H9 (cell line): ENCODE measurements at regions not wholly inside any gene's neighbourhood (a gene's known extent, or its start where the extent isn't known, plus 50 kb on each side); places are given as distances from the start of the nearest gene placed in this dataset.

ENCODE experiments used
- DNase-seq: peaks from one replicate; pipeline ENCODE4 v3.0.0-alpha.2; 2017
- H2AFZ ChIP-seq: one replicate; pipeline ENCODE4 v1.6.1; 2013; ENCODE audit warnings: mild to moderate bottlenecking, low read length, control low read depth, moderate library complexity
- H2AK5ac ChIP-seq: 2 replicates; pipeline ENCODE4 v1.6.1; 2013; ENCODE audit warnings: low read length, control low read depth, mixed read lengths; ENCODE audit not compliant: insufficient read length
- H2BK120ac ChIP-seq: one replicate; pipeline ENCODE4 v1.6.1; 2013; ENCODE audit warnings: low read depth, mild to moderate bottlenecking, low read length, control low read depth, inconsistent platforms; ENCODE audit not compliant: poor library complexity, severe bottlenecking
- H2BK12ac ChIP-seq: 2 replicates; pipeline ENCODE4 v1.6.1; 2013; ENCODE audit warnings: low read length, control low read depth, mixed read lengths, low read depth; ENCODE audit not compliant: insufficient read length
- H2BK15ac ChIP-seq: 2 replicates; pipeline ENCODE4 v1.6.1; 2013; ENCODE audit warnings: low read depth, low read length, control low read depth
- H2BK20ac ChIP-seq: one replicate; pipeline ENCODE4 v1.6.1; 2013; ENCODE audit warnings: low read depth, mild to moderate bottlenecking, low read length, control low read depth, inconsistent platforms; ENCODE audit not compliant: poor library complexity, severe bottlenecking
- H2BK5ac ChIP-seq: 2 replicates; pipeline ENCODE4 v1.6.1; 2013; ENCODE audit warnings: low read length, control low read depth, mixed read lengths; ENCODE audit not compliant: insufficient read length
- H3K14ac ChIP-seq: 2 replicates; pipeline ENCODE4 v1.6.1; 2013; ENCODE audit warnings: low read length, control low read depth; ENCODE audit not compliant: insufficient read depth
- H3K18ac ChIP-seq: 2 replicates; pipeline ENCODE4 v1.6.1; 2013; ENCODE audit warnings: low read depth, mild to moderate bottlenecking, mixed read lengths, low read length, control low read depth; ENCODE audit not compliant: insufficient read length
- H3K23ac ChIP-seq: 2 replicates; pipeline ENCODE4 v1.6.1; 2013; ENCODE audit warnings: low read length, control low read depth, mixed read lengths, low read depth; ENCODE audit not compliant: insufficient read length
- H3K23me2 ChIP-seq: 2 replicates; pipeline ENCODE4 v1.6.1; 2013; ENCODE audit warnings: low read depth, mild to moderate bottlenecking, mixed read lengths, low read length, control low read depth; ENCODE audit not compliant: insufficient read length, poor library complexity, severe bottlenecking
- H3K27ac ChIP-seq: 2 replicates; pipeline ENCODE4 v1.5.1; 2013; ENCODE audit warnings: low read length, control low read depth, mixed read lengths, low read depth; ENCODE audit not compliant: insufficient read length
- H3K27me3 ChIP-seq: 2 replicates; pipeline ENCODE4 v1.6.1; 2013; ENCODE audit warnings: low read length, control low read depth, inconsistent platforms; ENCODE audit not compliant: insufficient read depth
- H3K4ac ChIP-seq: 2 replicates; pipeline ENCODE4 v1.6.1; 2013; ENCODE audit warnings: low read depth, mild to moderate bottlenecking, control low read depth, inconsistent platforms, low read length, moderate library complexity
- H3K4me1 ChIP-seq: 2 replicates; pipeline ENCODE4 v1.6.1; 2013; ENCODE audit warnings: low read length, control low read depth, inconsistent platforms; ENCODE audit not compliant: insufficient read depth
- H3K4me2 ChIP-seq: 2 replicates; pipeline ENCODE4 v1.6.1; 2013; ENCODE audit warnings: low read length, control low read depth, mixed read lengths; ENCODE audit not compliant: insufficient read length, insufficient read depth
- H3K56ac ChIP-seq: 2 replicates; pipeline ENCODE4 v1.6.1; 2013; ENCODE audit warnings: low read depth, mild to moderate bottlenecking, mixed read lengths, low read length, control low read depth; ENCODE audit not compliant: insufficient read length
- H3K79me1 ChIP-seq: 2 replicates; pipeline ENCODE4 v1.6.1; 2013; ENCODE audit warnings: low read depth, mild to moderate bottlenecking, moderate library complexity, low read length, control low read depth, inconsistent platforms; ENCODE audit not compliant: insufficient read depth, poor library complexity, severe bottlenecking
- H3K79me2 ChIP-seq: 2 replicates; pipeline ENCODE4 v1.6.1; 2013; ENCODE audit warnings: low read length, control low read depth, inconsistent platforms; ENCODE audit not compliant: insufficient read depth
- H3K9ac ChIP-seq: 2 replicates; pipeline ENCODE4 v1.6.1; 2013; ENCODE audit warnings: low read length, control low read depth, mixed read lengths; ENCODE audit not compliant: insufficient read length; ENCODE audit errors: extremely low read depth
- H3K9me3 ChIP-seq: one replicate; pipeline ENCODE4 v1.6.1; 2013; ENCODE audit warnings: low read depth, low read length, inconsistent platforms; ENCODE audit not compliant: control insufficient read depth
- H3T11ph ChIP-seq: one replicate; pipeline ENCODE4 v1.6.1; 2013; ENCODE audit warnings: mild to moderate bottlenecking, low read length, control low read depth, inconsistent platforms
- H4K20me1 ChIP-seq: one replicate; pipeline ENCODE4 v1.6.1; 2013; ENCODE audit not compliant: control insufficient read depth, insufficient read length, insufficient read depth
- H4K5ac ChIP-seq: 2 replicates; pipeline ENCODE4 v1.6.1; 2013; ENCODE audit warnings: low read depth, mild to moderate bottlenecking, mixed read lengths, low read length, control low read depth; ENCODE audit not compliant: insufficient read length
- H4K8ac ChIP-seq: replicated peaks from 2 replicates; pipeline ENCODE4 v1.6.1; 2013; ENCODE audit warnings: low read length, control low read depth, mixed read lengths, low read depth; ENCODE audit not compliant: insufficient read length
- H4K91ac ChIP-seq: 2 replicates; pipeline ENCODE4 v1.6.1; 2013; ENCODE audit warnings: low read depth, mild to moderate bottlenecking, moderate library complexity, mixed read lengths, low read length, control low read depth; ENCODE audit not compliant: insufficient read length
- H3K27ac Mint-ChIP-seq, 3 experiments: 2 replicates in 2 of 3; 3 replicates in 1 of 3; pipeline ENCODE4 v1.8.0; 2020 to 2021; ENCODE audit warnings: mixed read lengths in 3 of 3, mild to moderate bottlenecking in 1 of 3, moderate library complexity in 1 of 3
- H3K27me3 Mint-ChIP-seq: 2 replicates; pipeline ENCODE4 v1.8.0; 2021; ENCODE audit warnings: low read depth, mild to moderate bottlenecking, moderate library complexity, mixed read lengths
- H3K36me3 Mint-ChIP-seq, 3 experiments: 2 replicates in 2 of 3; 3 replicates in 1 of 3; pipeline ENCODE4 v1.8.0; 2020 to 2021; ENCODE audit warnings: low read depth in 3 of 3, mixed read lengths in 3 of 3; ENCODE audit not compliant: insufficient read depth in 1 of 3
- H3K4me1 Mint-ChIP-seq, 2 experiments: 2 replicates each; pipeline ENCODE4 v1.8.0; 2020; ENCODE audit warnings: mixed read lengths in 2 of 2
- H3K4me3 Mint-ChIP-seq, 2 experiments: 2 replicates in 1 of 2; 3 replicates in 1 of 2; pipeline ENCODE4 v1.8.0; 2020 to 2021; ENCODE audit warnings: mild to moderate bottlenecking in 2 of 2, mixed read lengths in 2 of 2, moderate library complexity in 1 of 2
- H3K9me3 Mint-ChIP-seq, 2 experiments: 2 replicates in 1 of 2; 3 replicates in 1 of 2; pipeline ENCODE4 v1.8.0; 2020; ENCODE audit warnings: mild to moderate bottlenecking in 2 of 2, mixed read lengths in 2 of 2, moderate library complexity in 1 of 2
- WGBS: extraction: QIAGEN DNeasy Blood & Tissue Kit; methylation state at CpG from one replicate; pipeline ENCODE4 v1.1.7; 2013; ENCODE audit warnings: missing lambda C conversion rate, low lambda C conversion rate, mixed read lengths; ENCODE audit not compliant: insufficient read length; ENCODE audit errors: extremely low coverage; 5-methylcytosine and 5-hydroxymethylcytosine counted together
- TF ChIP-seq, protein P1 (sequence below): fragments of 200-600 bp; sonication (generic); conservative IDR thresholded peaks from 3 replicates; pipeline ENCODE4 v1.8.0; 2021; ENCODE audit warnings: antibody characterized with exemption, mild to moderate bottlenecking

DNA sequence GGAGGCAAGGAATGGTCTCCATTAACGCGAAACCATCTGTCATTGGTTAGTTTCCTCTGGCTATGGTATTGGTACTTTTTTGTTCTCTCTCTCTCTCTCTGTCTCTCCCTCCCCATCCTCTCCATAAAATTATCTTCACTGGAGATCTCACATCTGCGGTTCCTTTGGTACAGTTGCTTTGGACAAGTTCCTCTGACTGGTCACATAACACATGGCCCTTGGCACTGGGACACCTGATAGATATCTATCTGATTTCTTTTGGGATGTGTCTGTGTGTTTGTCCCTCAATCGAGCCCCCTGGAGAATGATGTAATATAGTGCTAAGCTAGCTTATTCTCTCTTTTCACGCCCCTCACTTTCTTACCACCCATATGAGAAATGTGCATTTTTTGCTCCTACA lies 682.0 kb upstream of the B3GALT2 start:
- Mint-ChIP-seq H3K9me3 (no peaks in the 10 kb centered on the region; a peak in 2 of 5 replicates), H3K27me3 (no peaks in the 10 kb centered on the region; the same call in 1 of the 2 replicates), H3K27ac (no peak overlapping the region), H3K36me3 (0 out of 7 replicates have a peak, but pooled peaks cover 0 to 1% (median 0%) of the 10 kb centered on the region in 3 experiments), H3K4me3 (no peak overlapping the region), H3K4me1 (peaks cover 0 to 1% of the 10 kb centered on the region in 2 experiments; a peak in 2 of 4 replicates)
- no peak overlapping the region for H4K8ac ChIP-seq
- no peak for DNase-seq
- H2BK15ac ChIP-seq = no peak overlapping the region
- H4K20me1 ChIP-seq = no peaks in the 10 kb centered on the region
- no peak overlapping the region for H2AK5ac ChIP-seq
- H3K23ac ChIP-seq = no peak overlapping the region
- no peak overlapping the region for H3K4ac ChIP-seq
- no peaks in the 10 kb centered on the region for H3K4me1 ChIP-seq
- no peaks in the 10 kb centered on the region for H3K79me1 ChIP-seq
- no peak overlapping the region for H3K14ac ChIP-seq
- no peaks in the 10 kb centered on the region for H3K79me2 ChIP-seq
- no peak overlapping the region for H4K5ac ChIP-seq
- H3K27me3 ChIP-seq = no peaks in the 10 kb centered on the region
- no peaks in the 10 kb centered on the region for H3K23me2 ChIP-seq
- no peak overlapping the region for H3K27ac ChIP-seq
- H2BK120ac ChIP-seq = no peak overlapping the region
- H2BK5ac ChIP-seq = no peak overlapping the region
- no CpG with 5 or more reads among the region's 5 CpGs for WGBS
- no peak overlapping the region for H3K9ac ChIP-seq
- H4K91ac ChIP-seq = no peak overlapping the region
- no peak overlapping the region for H2BK12ac ChIP-seq
- no peak overlapping the region for H3K56ac ChIP-seq
- no peak overlapping the region for H3K18ac ChIP-seq
- no peak overlapping the region for H3K4me2 ChIP-seq
- no peak overlapping the region for H3T11ph ChIP-seq
- TF ChIP-seq, protein P1, sequence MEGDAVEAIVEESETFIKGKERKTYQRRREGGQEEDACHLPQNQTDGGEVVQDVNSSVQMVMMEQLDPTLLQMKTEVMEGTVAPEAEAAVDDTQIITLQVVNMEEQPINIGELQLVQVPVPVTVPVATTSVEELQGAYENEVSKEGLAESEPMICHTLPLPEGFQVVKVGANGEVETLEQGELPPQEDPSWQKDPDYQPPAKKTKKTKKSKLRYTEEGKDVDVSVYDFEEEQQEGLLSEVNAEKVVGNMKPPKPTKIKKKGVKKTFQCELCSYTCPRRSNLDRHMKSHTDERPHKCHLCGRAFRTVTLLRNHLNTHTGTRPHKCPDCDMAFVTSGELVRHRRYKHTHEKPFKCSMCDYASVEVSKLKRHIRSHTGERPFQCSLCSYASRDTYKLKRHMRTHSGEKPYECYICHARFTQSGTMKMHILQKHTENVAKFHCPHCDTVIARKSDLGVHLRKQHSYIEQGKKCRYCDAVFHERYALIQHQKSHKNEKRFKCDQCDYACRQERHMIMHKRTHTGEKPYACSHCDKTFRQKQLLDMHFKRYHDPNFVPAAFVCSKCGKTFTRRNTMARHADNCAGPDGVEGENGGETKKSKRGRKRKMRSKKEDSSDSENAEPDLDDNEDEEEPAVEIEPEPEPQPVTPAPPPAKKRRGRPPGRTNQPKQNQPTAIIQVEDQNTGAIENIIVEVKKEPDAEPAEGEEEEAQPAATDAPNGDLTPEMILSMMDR = no peak
- no peak overlapping the region for H2AFZ ChIP-seq
- no peak overlapping the region for H2BK20ac ChIP-seq
- H3K9me3 ChIP-seq = no peaks in the 10 kb centered on the region
